SIG-M5 treated with dmso at 0.1 percent for 504 hours (cell line): ENCODE measurements at regions not wholly inside any gene's neighbourhood (a gene's known extent, or its start where the extent isn't known, plus 50 kb on each side); places are given as distances from the start of the nearest gene placed in this dataset.
A peak's percentile ranks its signal among the peaks of the same experiment; 100 is the strongest.

Source experiments
- DNase-seq: peaks from one replicate; lab custom pipeline; 2025; ENCODE audit not compliant: unreplicated experiment; lab: John Stamatoyannopoulos, UW

DNA sequence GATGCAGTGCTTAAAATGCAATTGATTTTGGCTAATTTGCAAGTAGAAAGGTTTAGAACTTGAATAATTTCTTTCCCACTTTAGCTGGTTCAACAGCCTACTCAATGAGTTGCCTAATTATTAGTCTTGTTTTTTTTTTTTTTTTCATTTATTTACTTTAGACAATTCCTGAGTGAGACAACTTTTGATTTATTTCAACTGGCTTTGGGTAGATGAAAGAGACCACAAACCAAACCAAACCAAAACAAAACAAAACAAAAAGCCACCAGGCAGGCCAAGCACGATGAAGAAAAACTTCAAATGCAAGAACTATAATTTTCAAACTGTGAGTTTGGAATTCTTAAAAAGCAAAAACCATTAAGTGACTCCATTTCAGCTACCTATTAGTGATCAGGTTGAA is 469.9 kb downstream of the GBE1 start:
- DNase-seq, result no peak

- DNase-seq, result no peak
Observed at GRCh38 chr3:81289676-81290075, 471.8 kb downstream of the GBE1 start.

DNA sequence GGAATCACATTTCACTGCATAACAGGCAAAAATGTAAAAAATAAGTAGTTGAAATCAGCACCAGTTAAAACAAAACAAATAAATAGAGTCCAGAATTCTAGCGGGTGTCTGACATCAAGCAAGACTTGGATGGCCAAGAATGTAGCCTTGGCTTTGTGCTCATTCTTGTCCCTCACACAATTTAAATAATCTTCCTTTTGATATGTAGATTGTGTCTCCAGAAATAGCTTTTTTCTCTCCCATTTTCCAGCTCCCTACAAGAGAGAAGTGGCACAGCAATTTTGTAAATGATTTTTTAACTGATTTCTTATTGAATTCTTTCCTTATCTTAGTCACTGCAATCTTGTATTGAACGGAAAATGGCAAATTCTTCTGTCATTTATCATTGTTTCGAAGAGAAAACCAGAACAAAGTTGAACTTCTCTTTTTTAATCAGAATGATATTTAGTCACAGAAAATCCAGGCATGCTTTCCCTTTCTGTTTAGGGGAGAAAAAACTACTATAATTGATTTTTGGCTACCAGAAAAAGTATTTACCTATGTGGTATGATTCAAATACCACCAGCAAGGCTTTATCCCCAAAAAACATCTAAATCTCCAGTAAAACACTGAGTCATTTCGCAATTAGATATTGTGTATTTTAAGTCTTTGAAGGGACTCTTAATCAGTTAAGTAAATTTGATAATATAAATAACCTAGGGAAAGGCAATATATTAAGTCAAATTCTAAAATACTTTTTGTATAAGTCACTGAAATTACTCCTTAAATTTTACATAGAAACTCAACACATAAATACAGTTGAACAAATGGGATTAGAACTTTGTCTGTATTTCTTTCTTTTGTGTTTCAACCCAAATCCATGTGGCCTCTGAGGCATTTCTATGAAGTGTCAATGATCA is 481.7 kb downstream of the GBE1 start:
- DNase-seq, result no peak

GRCh38 chr3:81277853-81278252 is 483.6 kb downstream of the GBE1 start:
- no peak for DNase-seq

- no peak for DNase-seq
Observed at GRCh38 chr3:81274671-81275070, 486.8 kb downstream of the GBE1 start.

DNA sequence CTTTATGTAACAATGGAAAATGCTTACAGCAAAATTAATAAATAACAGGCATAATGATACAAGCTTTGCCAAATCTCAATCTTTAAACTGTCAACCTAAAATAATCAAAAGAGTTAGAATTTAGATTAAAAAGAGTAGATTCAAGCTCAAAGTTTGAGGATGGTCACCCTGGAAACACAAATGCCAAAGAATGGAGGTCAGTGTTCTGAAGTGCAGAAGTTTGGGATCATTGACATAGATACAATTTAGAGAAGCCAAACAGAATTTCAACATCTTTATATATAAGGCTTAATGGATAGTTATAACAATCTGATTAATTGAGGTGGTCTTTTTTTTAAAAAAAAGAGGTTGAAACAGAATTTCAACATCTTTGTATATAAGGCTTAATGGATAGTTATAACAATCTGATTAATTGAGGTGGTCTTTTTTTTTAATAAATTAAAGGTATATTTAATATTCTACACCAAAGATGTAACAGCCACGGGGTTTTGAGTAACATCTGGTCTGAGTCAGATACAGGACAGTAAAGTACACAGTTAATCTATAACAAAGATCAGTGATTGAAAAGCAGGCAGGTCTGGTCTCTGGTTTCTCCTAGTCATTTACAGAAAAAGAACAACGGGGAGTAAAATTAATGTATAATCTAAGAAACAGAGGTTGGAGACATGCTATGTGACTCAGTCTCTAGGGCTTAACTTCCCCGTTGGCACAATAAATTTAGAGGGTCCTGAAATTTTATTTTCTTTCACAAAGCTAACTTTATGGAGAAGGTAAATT is 490.7 kb downstream of the GBE1 start:
- no peak for DNase-seq

- no peak for DNase-seq
Observed at GRCh38 chr3:81268526-81268925, 492.9 kb downstream of the GBE1 start.

DNA sequence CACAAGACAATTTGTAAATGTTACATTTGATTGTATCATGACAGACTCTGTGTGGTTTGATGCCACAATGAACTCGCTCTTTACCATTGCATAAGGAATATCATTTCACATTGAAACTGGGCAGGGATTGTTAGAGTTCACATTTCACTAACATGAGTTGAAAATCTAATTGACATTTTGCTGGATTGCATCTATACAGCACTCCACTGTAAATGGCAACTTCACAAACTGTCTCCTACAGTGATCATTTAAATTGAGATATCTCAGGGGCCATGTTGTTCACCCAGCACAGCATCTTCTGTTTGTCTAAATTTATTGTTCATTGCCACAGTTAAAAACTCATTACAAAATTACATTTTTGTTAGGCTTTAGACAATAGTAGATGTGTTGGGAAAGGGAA is 499.4 kb downstream of the GBE1 start:
- DNase-seq, result no peak

DNA sequence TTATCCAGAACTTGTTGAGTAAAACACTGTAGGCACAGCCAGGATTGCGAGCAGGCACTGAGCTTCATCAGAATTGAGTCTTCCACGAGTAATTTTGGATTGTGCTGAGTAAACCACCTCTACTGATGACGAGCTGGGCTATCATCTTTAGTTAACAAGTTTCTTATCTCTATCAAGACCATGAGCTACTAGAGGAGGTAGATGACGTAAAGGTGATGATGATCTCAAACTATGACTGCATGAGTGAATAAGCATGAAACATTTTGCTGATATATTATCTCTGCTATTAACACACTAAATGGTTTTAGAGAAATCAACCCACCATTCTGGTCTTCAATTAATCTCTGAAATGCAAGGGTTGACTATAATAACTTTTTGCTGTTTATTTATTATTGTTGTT is 506.0 kb downstream of the GBE1 start:
- DNase-seq, result no peak

DNA sequence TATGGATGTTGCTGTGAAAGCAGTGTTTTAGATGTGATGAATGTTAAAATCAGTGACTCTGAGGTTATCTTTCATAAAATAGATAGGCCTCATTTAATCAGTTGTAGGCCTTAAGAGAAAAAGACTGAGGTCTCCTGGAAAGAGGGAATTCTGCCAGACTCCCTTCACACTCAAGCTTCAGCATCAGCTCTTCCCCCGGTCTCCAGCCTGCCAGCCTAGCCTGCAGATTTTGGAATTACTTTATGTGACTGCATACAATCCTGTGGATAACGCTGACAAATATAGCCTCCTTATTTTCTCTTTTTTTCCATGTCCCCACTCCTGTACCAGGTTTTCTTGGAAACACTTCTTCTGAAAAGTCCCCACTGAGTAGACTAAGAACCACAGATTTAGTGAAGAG is 510.3 kb downstream of the GBE1 start:
- DNase-seq, result no peak

- DNase-seq, result peak; percentile 28
Observed at GRCh38 chr3:81249540-81250029, 511.9 kb downstream of the GBE1 start.

GRCh38 chr3:81245501-81245900 is 515.9 kb downstream of the GBE1 start:
- no peak for DNase-seq

- no peak for DNase-seq
Observed at GRCh38 chr3:81245043-81245442, 516.4 kb downstream of the GBE1 start.

- DNase-seq, result no peak
Observed at GRCh38 chr3:81244231-81244630, 517.2 kb downstream of the GBE1 start.

GRCh38 chr3:81242871-81243270 is 518.6 kb downstream of the GBE1 start:
- DNase-seq, result peak; percentile 48

GRCh38 chr3:81237181-81237580 is 524.3 kb downstream of the GBE1 start:
- DNase-seq, result no peak

DNA sequence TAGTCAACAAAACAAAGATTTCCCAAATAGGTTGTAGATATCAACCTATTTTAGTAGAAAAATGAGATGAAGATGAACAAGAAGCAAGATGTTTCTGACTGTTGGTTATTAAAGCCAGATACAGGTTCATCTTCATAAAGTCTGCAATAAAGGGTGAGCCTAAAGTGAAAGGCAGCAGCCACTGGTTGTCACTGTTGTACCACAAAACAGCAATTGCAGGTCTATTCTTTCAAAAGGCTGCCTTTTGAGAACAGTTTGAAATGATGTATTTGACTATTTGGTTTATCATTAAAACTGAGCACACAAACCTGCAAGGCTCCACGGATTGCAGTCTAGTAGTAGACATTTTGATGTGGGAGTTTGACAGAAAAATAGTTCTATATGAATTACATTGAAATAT is 543.4 kb downstream of the GBE1 start:
- no peak for DNase-seq

- DNase-seq, result no peak
Observed at GRCh38 chr3:81217101-81217500, 544.3 kb downstream of the GBE1 start.

DNA sequence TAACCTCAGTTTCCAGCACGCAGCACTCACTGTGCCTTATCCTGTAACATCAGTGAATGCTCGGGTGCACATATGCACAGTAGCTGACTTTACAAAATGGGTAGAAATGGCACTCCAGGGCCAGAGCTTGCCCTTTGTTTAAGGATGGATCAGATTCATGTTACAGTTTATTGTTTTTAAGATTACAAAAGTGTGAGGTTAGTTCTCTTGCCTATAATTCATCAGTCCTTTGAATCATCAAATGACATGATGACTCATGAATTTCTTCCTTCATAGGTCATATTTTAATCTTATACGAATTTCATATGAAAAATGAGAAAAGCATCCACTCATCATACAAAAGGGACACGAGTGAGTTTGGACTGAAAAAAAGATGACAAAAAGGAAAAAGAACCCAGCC is 545.3 kb downstream of the GBE1 start:
- DNase-seq, result no peak

DNA sequence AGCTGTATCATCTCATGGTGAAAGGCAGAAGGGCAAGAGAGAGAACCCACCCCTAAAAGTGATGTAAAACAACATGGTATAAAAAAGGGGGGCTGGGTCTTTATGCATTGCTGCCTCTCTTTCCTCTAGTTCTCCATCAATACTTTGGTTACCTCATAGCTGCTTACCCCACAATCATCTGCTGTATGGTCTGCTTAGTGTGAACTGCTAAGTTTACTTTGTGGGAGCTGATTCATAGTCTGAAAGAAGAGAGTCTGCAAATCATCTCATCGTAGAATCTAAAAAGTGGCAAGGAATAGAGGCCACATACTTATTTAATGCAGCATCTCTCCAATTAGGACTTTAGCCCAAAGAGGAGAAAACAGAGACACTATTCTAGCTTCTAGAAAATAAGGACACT is 546.8 kb downstream of the GBE1 start:
- no peak for DNase-seq

DNA sequence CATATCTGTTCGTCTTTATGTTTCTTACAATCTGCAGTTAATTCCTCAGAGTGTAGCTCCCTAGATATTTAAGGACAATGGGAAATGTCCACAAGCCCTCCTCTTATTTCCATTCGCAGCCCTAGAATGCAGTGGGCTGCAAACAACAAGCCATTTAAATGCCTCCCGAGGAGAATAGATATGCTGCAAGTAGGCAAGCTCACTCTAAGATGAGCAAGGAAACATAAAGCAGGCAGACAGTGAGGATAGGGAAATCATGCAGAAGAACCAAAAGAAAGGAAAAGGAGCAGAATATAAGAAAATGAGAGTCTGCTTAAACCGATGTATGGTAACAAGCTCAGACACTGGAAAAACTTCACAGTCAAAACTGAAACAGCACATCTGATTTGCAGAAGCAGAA is 561.9 kb downstream of the GBE1 start:
- no peak for DNase-seq

GRCh38 chr3:81198756-81199155 is 562.7 kb downstream of the GBE1 start:
- no peak for DNase-seq
